ENCODE measurements at regions not wholly inside any gene's neighbourhood (a gene's known extent, or its start where the extent isn't known, plus 50 kb on each side); places are given as distances from the start of the nearest gene placed in this dataset.

GRCh38 chr9:129331493-129331765, 153.4 kb upstream of the IER5L start:
- no peak for ATAC-seq
- TF ChIP-seq BACH2 (CRISPR knock-in tag; IDR thresholded peaks at IDR 0.05; ENCODE audit: borderline replicate concordance) (no peak), SNAI2 (CRISPR knock-in tag; IDR thresholded peaks at IDR 0.05) (no peak), PATZ1 (CRISPR knock-in tag; IDR thresholded peaks at IDR 0.05; ENCODE audit: borderline replicate concordance) (no peak)

DNA sequence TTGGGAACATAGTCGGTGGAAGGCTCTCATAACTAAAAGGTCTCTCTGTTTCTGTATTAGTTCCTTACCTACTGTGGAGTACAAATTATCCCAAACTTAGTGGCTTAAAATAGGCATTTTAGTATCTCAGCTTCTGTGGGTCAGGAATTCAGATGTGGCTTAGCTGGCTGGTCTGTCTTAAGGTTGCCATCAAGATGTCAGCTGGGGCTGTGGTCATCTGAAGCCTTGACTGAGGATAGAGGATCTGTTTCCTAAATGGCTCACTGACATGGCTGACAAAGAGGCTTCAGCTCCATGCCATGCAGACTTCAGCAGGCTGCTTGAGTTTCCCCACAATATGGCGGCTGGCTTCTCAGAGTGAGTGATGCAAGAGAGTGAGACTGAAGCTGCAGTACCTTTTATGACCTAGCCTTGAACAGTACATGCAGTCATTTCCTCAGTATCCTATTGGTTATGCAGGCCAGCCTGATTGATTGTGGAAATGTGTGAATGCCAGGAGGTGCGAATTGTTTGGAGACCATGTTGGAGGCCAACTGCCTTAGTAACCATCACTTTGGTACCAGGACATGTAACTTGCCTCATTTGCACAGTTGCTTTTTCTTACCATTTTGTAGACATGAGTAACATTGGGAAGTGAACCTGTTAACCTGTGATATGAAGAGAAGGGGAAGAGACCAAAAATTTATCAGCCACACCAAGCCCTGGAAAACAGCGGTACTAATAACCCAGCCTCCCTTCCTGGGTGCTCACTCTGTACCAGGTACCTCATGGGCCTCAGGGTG, 152.8 kb upstream of the IER5L start:
- TF ChIP-seq PATZ1 (CRISPR knock-in tag; IDR thresholded peaks at IDR 0.05; ENCODE audit: borderline replicate concordance), result no peak
- peak; percentile 100 for TF ChIP-seq ZNF565 (CRISPR knock-in tag; conservative IDR thresholded peaks at IDR 0.05; ENCODE audit: low read depth)
- no peak for ATAC-seq

DNA sequence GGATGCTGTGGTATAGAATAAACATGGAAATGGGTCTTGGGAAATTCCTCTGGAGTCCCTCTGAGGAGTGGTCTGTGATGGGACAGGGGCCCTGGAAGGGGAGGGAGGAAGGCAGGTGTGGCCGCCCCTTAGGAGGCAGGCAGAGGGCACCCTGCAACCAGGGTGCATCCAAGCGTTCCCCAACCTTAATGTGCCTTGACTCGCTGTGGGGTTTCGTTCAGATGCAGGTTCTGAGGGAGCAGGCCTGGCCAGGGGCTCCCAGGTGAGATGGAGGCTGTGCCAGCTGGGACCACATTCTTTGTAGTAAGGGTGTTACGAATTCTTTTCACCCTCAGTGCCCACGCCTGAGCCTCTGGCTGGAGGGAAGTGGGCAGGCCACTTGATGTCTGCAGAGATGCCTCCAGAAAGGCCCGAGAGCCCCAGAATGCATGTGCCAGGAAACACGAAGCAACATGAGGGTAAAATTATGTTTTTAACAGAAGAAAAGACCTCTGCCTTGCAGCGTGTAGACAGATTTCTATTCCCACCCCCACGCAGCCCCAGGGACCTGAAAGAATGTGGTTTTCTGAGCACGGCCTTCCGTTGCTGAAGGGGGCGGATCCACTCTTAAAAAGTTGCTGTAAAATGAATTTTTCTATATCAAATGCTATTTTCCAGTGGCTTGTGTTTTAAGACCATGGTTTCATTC, 150.4 kb upstream of the IER5L start:
- ATAC-seq, result no peak
- TF ChIP-seq PPARA (CRISPR knock-in tag; IDR thresholded peaks at IDR 0.05; ENCODE audit: borderline replicate concordance) (no peak), BACH2 (CRISPR knock-in tag; IDR thresholded peaks at IDR 0.05; ENCODE audit: borderline replicate concordance) (no peak), TCF4 (CRISPR knock-in tag; IDR thresholded peaks at IDR 0.05; ENCODE audit: borderline replicate concordance) (no peak), ESRRG (CRISPR knock-in tag; IDR thresholded peaks at IDR 0.05) (no peak), ZNF565 (CRISPR knock-in tag; conservative IDR thresholded peaks at IDR 0.05; ENCODE audit: low read depth) (no peak), ZNF8 (CRISPR knock-in tag; IDR thresholded peaks at IDR 0.05) (no peak), PATZ1 (CRISPR knock-in tag; IDR thresholded peaks at IDR 0.05; ENCODE audit: borderline replicate concordance) (no peak), OSR1 (CRISPR knock-in tag; IDR thresholded peaks at IDR 0.05) (no peak), ARNTL (CRISPR knock-in tag; IDR thresholded peaks at IDR 0.05; ENCODE audit: borderline replicate concordance, low read depth) (no peak), ZC3H10 (CRISPR knock-in tag; IDR thresholded peaks at IDR 0.05) (no peak), ZNF70 (CRISPR knock-in tag; IDR thresholded peaks at IDR 0.05) (no peak), ISL1 (CRISPR knock-in tag; IDR thresholded peaks at IDR 0.05) (no peak), GLIS3 (CRISPR knock-in tag; IDR thresholded peaks at IDR 0.05) (no peak), CSDC2 (CRISPR knock-in tag; IDR thresholded peaks at IDR 0.05) (no peak), SNAI2 (CRISPR knock-in tag; IDR thresholded peaks at IDR 0.05) (no peak)
- TF ChIP-seq, protein P1, sequence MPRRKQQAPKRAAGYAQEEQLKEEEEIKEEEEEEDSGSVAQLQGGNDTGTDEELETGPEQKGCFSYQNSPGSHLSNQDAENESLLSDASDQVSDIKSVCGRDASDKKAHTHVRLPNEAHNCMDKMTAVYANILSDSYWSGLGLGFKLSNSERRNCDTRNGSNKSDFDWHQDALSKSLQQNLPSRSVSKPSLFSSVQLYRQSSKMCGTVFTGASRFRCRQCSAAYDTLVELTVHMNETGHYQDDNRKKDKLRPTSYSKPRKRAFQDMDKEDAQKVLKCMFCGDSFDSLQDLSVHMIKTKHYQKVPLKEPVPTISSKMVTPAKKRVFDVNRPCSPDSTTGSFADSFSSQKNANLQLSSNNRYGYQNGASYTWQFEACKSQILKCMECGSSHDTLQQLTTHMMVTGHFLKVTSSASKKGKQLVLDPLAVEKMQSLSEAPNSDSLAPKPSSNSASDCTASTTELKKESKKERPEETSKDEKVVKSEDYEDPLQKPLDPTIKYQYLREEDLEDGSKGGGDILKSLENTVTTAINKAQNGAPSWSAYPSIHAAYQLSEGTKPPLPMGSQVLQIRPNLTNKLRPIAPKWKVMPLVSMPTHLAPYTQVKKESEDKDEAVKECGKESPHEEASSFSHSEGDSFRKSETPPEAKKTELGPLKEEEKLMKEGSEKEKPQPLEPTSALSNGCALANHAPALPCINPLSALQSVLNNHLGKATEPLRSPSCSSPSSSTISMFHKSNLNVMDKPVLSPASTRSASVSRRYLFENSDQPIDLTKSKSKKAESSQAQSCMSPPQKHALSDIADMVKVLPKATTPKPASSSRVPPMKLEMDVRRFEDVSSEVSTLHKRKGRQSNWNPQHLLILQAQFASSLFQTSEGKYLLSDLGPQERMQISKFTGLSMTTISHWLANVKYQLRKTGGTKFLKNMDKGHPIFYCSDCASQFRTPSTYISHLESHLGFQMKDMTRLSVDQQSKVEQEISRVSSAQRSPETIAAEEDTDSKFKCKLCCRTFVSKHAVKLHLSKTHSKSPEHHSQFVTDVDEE (CRISPR knock-in tag; IDR thresholded peaks at IDR 0.05), result no peak
- TF ChIP-seq, protein P2, sequence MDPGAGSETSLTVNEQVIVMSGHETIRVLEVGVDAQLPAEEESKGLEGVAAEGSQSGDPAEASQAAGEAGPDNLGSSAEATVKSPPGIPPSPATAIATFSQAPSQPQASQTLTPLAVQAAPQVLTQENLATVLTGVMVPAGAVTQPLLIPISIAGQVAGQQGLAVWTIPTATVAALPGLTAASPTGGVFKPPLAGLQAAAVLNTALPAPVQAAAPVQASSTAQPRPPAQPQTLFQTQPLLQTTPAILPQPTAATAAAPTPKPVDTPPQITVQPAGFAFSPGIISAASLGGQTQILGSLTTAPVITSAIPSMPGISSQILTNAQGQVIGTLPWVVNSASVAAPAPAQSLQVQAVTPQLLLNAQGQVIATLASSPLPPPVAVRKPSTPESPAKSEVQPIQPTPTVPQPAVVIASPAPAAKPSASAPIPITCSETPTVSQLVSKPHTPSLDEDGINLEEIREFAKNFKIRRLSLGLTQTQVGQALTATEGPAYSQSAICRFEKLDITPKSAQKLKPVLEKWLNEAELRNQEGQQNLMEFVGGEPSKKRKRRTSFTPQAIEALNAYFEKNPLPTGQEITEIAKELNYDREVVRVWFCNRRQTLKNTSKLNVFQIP (CRISPR knock-in tag; IDR thresholded peaks at IDR 0.05; ENCODE audit: borderline replicate concordance, low read depth), result no peak

All from SK-N-SH treated with all-trans-retinoic acid at 6 μM for 48 hours (cell line).